MCF 10A (cell line): ENCODE measurements at regions not wholly inside any gene's neighbourhood (a gene's known extent, or its start where the extent isn't known, plus 50 kb on each side); places are given as distances from the start of the nearest gene placed in this dataset.

Source experiments
- BruUV-seq: library from RNA; stranded (reverse); fragments of 400-500 nt; replicated peaks from 2 replicates; lab custom pipeline; 2021; lab: Mats Ljungman, UMichigan
- CTCF ChIA-PET: fragments of 300-600 bp; sonication (Branson Sonifier 250); formaldehyde crosslinking; extraction: SDS; loops from one replicate; lab custom pipeline; 2021; ENCODE audit warnings: antibody characterized with exemption, inconsistent platforms; lab: Yijun Ruan, JAX
- POLR2A ChIA-PET: fragments of 300-600, 350-650 bp; sonication (Branson Sonifier 250); formaldehyde crosslinking; extraction: SDS; loops from one replicate; lab custom pipeline; 2020; ENCODE audit warnings: antibody characterized with exemption, inconsistent platforms; lab: Yijun Ruan, JAX
- DNase-seq: peaks from one replicate; pipeline ENCODE4 v3.0.0-alpha.2; 2018; ENCODE audit not compliant: unreplicated experiment
- H3K27ac Mint-ChIP-seq: one replicate; pipeline ENCODE4 v1.8.0; 2022; ENCODE audit warnings: mild to moderate bottlenecking, low read depth, mixed read lengths; ENCODE audit not compliant: unreplicated experiment
- H3K27me3 Mint-ChIP-seq: one replicate; pipeline ENCODE4 v1.8.0; 2022; ENCODE audit warnings: mixed read lengths; ENCODE audit not compliant: insufficient read depth, unreplicated experiment
- H3K36me3 Mint-ChIP-seq: one replicate; pipeline ENCODE4 v1.8.0; 2022; ENCODE audit warnings: mild to moderate bottlenecking, moderate library complexity, mixed read lengths; ENCODE audit not compliant: insufficient read depth, unreplicated experiment
- H3K4me1 Mint-ChIP-seq: one replicate; pipeline ENCODE4 v1.8.0; 2022; ENCODE audit warnings: mixed read lengths; ENCODE audit not compliant: insufficient read depth, unreplicated experiment
- H3K4me3 Mint-ChIP-seq: one replicate; pipeline ENCODE4 v1.8.0; 2022; ENCODE audit warnings: mild to moderate bottlenecking, moderate library complexity, mixed read lengths; ENCODE audit not compliant: unreplicated experiment
- H3K9me3 Mint-ChIP-seq: one replicate; pipeline ENCODE4 v1.8.0; 2022; ENCODE audit warnings: mixed read lengths; ENCODE audit not compliant: unreplicated experiment
- intact Hi-C: fragments of 100-400 bp; cut with micrococcal nuclease; formaldehyde crosslinking; loops from 2 replicates; pipeline ENCODE4 v1.14.1; 2022
- TF ChIP-seq, protein P1 (sequence below): fragments of 200-600 bp; IDR thresholded peaks from one replicate; pipeline ENCODE4 v1.8.0; 2022; ENCODE audit warnings: antibody characterized with exemption, mild to moderate bottlenecking; ENCODE audit not compliant: unreplicated experiment

DNA sequence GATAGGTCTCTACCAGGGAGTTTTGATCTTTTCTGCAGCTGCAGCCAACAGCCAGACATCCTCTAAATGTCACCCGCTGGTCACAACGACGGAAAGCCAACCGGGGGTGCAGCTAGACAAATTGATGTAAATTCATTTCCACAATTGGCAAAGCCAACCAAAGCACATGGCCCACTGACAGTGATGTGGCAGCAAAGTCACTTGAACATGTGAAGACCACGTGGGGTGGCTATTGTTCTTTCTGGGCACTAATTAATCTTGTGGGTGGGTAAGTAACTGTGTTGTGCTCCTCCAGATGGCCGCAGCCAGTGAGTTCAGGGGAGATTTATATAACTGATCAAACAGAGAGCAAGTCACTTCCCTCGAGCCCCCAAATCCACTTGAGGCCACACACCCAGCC lies 354.1 kb downstream of the ANKRD30A start:
- TF ChIP-seq, protein P1, sequence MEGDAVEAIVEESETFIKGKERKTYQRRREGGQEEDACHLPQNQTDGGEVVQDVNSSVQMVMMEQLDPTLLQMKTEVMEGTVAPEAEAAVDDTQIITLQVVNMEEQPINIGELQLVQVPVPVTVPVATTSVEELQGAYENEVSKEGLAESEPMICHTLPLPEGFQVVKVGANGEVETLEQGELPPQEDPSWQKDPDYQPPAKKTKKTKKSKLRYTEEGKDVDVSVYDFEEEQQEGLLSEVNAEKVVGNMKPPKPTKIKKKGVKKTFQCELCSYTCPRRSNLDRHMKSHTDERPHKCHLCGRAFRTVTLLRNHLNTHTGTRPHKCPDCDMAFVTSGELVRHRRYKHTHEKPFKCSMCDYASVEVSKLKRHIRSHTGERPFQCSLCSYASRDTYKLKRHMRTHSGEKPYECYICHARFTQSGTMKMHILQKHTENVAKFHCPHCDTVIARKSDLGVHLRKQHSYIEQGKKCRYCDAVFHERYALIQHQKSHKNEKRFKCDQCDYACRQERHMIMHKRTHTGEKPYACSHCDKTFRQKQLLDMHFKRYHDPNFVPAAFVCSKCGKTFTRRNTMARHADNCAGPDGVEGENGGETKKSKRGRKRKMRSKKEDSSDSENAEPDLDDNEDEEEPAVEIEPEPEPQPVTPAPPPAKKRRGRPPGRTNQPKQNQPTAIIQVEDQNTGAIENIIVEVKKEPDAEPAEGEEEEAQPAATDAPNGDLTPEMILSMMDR: no peak
- Mint-ChIP-seq H3K4me1 (peaks cover 5% of the 10 kb centered on the region), H3K4me3 (no peak overlapping the region), H3K27ac (no peak overlapping the region), H3K27me3 (no peaks in the 10 kb centered on the region), H3K36me3 (no peaks in the 10 kb centered on the region), H3K9me3 (no peaks in the 10 kb centered on the region)
- POLR2A ChIA-PET: interaction anchor here (0.6 kb wide), 1 partner anchor 8 kb away, joined by 3 read pairs; no protein-coding TSS in a partner anchor
- BruUV-seq: no TSS peak
- no peak for DNase-seq
- intact Hi-C loops: no loop called here
- CTCF ChIA-PET: interaction anchor here (0.6 to 2.1 kb wide), 2 partner anchors 16 to 1867 kb away, joined by 3 to 7 read pairs; no protein-coding TSS in a partner anchor

DNA sequence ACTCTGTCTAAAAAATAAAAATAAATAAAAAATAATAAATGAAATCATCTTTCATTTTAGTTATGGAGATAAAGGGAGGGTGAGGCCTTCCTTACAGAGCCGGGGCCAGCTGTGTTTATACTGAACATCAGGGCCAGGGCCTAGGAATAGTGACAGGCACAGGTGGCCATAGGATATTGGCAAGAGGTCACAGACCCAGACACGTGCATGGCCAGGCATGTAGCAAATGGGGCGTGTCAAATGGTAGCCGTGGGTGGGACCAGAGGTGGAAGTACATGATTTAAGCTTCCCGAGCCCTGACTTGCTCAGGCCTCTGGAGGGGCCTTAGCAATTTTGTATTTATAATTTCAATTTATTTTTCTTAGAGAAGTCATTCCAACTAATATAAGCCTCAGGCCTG lies 353.0 kb downstream of the ANKRD30A start:
- no peaks in the 10 kb centered on the region for H3K36me3 Mint-ChIP-seq
- no peak overlapping the region for H3K4me3 Mint-ChIP-seq
- POLR2A ChIA-PET: no interaction called here
- DNase-seq: no peak
- BruUV-seq: no TSS peak
- intact Hi-C loops: no loop called here
- CTCF ChIA-PET: interaction anchor here (0.7 to 1.0 kb wide), 2 partner anchors 8 to 16 kb away, joined by 3 to 4 read pairs; no protein-coding TSS in a partner anchor
- no peaks in the 10 kb centered on the region for H3K27me3 Mint-ChIP-seq
- TF ChIP-seq, protein P1: no peak
- no peaks in the 10 kb centered on the region for H3K9me3 Mint-ChIP-seq
- no peak overlapping the region for H3K27ac Mint-ChIP-seq
- peaks cover 5% of the 10 kb centered on the region for H3K4me1 Mint-ChIP-seq

- intact Hi-C loops: no loop called here
- ChIA-PET CTCF (interaction anchor here (0.8 kb wide), 1 partner anchor 278 kb away, joined by 3 read pairs; no protein-coding TSS in a partner anchor), POLR2A (no interaction called here)
- Mint-ChIP-seq H3K9me3 (no peaks in the 10 kb centered on the region), H3K36me3 (no peaks in the 10 kb centered on the region), H3K27ac (no peak overlapping the region), H3K27me3 (no peaks in the 10 kb centered on the region), H3K4me3 (no peak overlapping the region), H3K4me1 (peaks cover 5% of the 10 kb centered on the region)
- TF ChIP-seq, protein P1: no peak
- BruUV-seq: no TSS peak
- DNase-seq: no peak
Observed at GRCh38 chr10:37476285-37476684, 350.9 kb downstream of the ANKRD30A start.

DNA sequence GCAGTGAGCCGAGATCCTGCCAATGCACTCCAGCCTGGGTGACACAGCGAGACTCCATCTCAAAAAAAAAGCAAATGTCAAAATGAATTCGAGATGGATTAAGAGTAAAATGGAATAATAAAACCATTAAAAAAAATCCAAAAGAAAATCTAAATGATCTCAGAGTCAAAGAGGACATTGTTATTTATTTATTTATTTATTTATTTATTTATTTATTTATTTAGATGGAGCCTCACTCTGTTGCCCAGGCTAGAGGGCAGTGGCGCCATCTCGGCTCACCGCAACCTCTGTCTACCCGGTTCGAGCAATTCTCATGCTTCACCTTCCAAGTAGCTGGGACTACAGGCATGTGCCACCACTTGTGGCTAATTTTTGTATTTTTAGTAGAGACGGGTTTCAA lies 349.2 kb downstream of the ANKRD30A start:
- H3K36me3 Mint-ChIP-seq: no peaks in the 10 kb centered on the region
- CTCF ChIA-PET: interaction anchor here (1.2 kb wide), 1 partner anchor 20 kb away, joined by 3 read pairs; no protein-coding TSS in a partner anchor
- H3K27ac Mint-ChIP-seq: no peak overlapping the region
- intact Hi-C loops: no loop called here
- POLR2A ChIA-PET: no interaction called here
- no TSS peak for BruUV-seq
- no peaks in the 10 kb centered on the region for H3K27me3 Mint-ChIP-seq
- peaks cover 5% of the 10 kb centered on the region for H3K4me1 Mint-ChIP-seq
- DNase-seq: no peak
- H3K4me3 Mint-ChIP-seq: no peak overlapping the region
- H3K9me3 Mint-ChIP-seq: no peaks in the 10 kb centered on the region
- TF ChIP-seq, protein P1: no peak
